HG03139 (cell line): ENCODE measurements at regions not wholly inside any gene's neighbourhood (a gene's known extent, or its start where the extent isn't known, plus 50 kb on each side); places are given as distances from the start of the nearest gene placed in this dataset.
"Not testable (repeated sequence)": the region's sequence is repeated elsewhere in the genome, so short reads cannot be mapped to it uniquely, and the experiment has no call there.

Source experiments
- ATAC-seq: cut with Tn5 transposase; IDR thresholded peaks from one replicate; pipeline ENCODE4 v1.9.1; 2021; ENCODE audit not compliant: unreplicated experiment

DNA sequence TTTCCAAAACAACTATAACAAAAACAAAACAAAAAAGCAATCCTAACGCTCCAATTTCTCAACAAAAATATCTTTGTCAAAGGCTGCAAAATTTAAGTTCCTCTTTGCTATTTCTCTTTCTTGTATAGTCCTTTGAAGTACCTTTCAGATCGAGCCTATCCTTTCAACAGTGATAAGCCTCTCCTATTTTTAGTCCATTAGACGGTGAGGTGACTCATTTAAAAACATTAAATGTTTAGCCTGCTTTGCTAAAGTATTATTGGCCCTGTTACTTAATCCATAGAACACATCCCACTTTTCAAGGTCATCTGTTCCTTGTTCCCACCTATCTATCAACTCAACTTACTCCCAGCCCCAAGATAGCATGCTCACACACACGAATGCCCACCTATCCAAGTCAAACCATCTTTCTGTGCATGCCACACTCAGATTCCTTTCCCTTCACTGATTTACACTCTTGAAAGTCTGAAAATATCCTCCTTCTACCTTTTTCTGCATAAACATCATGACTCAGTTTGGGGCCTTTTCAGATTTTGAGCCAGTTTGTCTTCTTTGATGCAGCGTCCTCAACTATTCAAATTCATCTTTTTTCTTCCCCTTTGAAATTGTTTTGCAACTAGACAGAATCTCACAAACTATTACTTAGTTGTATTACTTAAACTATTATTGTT is 224.9 kb upstream of the TMEM229A start:
- no peak for ATAC-seq

DNA sequence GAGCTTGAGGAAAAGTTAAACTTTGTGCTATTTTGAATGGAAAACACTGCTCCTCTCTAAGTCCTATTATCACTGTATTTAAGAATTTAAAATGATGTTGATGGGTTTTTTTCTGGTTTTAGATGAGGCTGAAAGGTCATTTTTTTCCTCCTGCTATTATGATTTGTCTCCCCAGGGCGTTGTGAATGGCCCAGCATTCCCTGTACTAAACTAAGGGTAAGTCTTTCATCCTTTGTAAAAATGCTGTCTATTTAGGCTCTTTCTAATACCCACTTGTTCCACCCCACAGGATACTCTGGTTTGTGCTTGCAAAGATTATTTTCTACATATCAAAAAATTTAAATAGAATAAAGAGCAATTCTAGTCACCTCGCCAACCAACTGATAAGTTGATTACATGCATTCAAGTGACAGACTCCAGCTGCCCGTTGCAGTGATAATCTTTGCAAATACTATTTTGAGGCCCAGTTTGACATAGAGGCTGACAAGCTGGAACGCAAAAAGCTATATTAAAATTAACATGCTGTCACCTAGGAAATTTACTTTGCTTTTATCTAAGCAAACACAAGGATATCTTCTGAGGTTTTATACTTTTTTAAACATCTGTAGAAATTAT is 222.3 kb upstream of the TMEM229A start:
- no peak for ATAC-seq

GRCh38 chr7:124254396-124254795 is 221.5 kb upstream of the TMEM229A start:
- no peak for ATAC-seq

DNA sequence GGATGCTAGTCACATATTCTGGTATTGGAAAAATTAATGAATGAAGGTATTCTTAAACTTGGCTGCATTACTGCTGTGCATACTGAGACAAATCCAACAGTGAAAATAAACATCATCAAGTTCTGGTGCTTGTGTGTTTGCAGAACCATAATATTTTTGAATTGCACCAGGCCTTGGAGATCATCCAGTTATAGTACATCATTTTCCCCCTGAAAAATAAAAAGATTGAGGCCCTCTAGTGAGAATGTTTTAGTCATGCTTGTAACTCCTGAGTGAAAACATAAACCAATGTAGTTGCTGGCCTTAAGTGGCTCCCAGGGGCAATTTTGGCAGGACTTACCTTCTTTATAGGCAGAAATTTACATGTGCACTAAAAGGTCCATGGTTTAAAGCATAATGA is 218.8 kb upstream of the TMEM229A start:
- ATAC-seq, result no peak

DNA sequence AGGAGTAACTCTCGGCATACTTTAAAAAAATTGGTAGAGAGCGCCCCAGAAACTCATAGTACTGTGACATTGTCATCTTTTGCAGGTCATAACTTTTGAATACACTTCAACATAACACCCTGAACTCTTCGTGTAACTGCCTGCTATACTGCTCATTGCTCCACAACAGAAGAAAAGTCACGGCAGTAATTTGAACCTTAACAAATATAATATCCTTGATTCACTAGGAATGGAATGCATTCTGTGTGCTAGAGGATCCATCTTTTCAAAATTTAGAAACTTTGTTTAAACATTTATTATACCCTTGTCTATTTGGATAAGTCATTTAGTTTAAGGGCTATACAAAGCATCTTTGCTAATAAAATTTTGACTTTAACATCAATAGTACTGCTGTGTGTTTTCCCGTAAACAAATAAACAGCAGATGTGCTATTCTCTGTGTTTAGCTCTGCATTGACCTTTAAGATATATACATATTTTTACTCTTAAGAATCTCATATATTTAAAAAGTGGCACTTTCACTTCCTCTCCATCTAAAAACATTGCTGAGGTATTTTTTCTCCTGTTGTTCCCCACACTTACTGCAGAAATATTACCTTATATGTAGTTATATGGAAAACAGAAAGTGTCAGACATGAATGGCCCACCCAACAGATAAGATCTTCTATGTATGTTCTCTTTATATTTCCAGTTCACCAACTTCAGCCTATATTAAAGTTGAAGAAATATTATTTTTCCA is 217.6 kb upstream of the TMEM229A start:
- no peak for ATAC-seq

DNA sequence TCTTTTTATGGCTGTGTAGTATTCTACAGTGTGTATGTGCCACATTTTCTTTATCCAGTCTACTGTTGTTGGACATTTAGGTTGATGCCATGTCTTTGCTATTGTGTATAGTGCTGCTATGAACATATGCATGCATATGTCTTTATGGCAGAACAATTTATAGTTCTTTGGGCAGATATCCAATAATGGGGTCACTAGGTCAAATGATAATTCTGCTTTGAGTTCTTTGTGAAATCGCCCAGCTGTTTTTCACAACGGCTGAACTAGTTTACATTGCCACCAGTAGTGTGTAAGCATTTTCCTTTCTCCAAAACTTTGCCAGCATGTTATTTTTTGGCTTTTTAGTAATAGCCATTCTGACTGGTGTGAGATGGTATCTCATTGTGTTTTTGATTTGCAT is 214.8 kb upstream of the TMEM229A start:
- no peak for ATAC-seq

- ATAC-seq, result no peak
Observed at GRCh38 chr7:124246262-124246863, 213.5 kb upstream of the TMEM229A start.

- not testable (repeated sequence) for ATAC-seq
Observed at GRCh38 chr7:124244469-124244868, 211.6 kb upstream of the TMEM229A start.

GRCh38 chr7:124219681-124220080 is 186.8 kb upstream of the TMEM229A start:
- no peak for ATAC-seq

DNA sequence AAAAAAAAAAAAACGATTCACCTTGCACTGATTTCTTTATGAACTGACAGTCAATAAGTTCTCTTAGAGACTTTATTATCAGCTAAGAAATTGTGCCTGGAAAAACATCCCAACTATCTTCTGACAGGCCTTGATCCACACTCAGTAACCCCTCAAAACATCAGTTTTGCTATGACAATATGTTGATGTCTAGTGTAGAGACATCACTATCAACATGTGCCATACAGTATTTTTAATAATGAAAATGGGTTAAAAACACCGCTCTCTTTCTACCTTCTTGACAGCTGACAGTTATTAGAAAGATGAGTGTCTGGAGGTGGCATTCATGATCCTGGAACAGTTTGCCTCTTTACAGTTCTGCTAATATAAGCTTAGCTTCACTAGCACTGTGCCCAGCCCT is 175.8 kb upstream of the TMEM229A start:
- no peak for ATAC-seq

GRCh38 chr7:124208173-124208572 is 175.3 kb upstream of the TMEM229A start:
- ATAC-seq, result no peak

- ATAC-seq, result no peak
Observed at GRCh38 chr7:124205526-124205925, 172.7 kb upstream of the TMEM229A start.

GRCh38 chr7:124202546-124202945 is 169.7 kb upstream of the TMEM229A start:
- ATAC-seq, result no peak

DNA sequence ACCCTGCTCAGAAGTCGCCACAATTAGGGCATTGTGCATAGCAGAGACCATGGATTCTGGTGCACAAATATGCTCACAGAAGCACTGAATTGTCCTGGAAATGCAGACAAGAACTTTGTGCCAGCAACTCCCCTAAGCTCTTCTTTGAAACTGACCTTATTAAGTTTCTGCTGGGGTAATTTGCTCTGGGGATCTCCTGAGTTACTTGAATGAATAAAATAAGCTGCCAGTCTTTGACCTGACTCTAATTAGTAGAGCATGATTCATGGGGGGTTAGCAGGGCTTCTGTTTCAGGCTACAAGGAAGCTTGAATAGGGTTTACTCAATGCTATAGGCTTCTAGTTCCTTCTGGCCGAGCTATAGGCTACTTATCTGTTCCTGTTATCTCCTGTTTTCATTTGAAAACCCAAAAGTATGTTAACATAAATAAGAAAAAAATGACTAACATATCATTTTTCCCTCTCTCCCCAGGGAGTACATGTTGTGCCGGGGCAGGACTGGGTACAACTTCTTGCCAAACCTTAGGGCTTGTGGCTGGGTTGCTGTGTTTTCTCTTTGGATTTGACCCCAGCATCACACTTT is 169.0 kb upstream of the TMEM229A start:
- no peak for ATAC-seq

DNA sequence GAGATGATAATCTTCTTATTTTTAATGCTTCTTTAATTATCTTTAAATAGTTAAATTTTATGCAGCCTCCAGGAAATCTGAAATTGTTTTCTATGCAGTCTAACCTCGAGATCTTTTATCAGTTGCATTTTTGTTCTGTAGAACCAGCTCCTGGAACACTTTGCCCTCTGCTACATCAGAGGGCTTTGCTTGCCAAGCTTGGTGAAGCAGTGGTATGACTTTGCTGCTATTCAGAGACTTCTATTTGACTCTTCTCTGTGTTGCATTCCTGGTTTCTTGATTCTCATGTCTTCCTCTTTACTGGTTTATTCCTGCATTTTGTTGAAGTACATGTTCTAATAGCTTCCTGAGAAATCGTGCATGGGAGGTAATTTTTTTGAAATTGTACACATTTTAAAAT is 163.7 kb upstream of the TMEM229A start:
- no peak for ATAC-seq

GRCh38 chr7:124192885-124193284 is 160.0 kb upstream of the TMEM229A start:
- ATAC-seq, result no peak

- no peak for ATAC-seq
Observed at GRCh38 chr7:124191713-124192112, 158.8 kb upstream of the TMEM229A start.

DNA sequence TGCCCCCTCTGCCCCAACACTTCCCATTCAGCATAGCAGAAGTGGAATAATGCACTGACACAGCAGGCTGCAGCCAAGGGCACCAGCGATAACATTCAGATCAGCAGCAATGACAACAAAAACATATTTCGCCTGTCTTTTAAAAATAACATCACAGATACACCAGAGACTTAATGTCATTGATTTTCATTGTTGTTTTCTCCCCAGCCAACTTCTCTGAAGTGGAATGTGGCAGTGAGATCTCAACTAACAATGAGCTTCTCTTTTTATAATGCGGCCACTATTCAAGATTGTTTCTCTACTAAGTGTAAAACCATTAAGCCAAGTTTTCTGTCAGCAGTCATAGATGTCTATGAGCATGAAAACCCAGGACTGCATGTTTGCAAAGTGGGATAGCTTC is 158.2 kb upstream of the TMEM229A start:
- no peak for ATAC-seq

- ATAC-seq, result no peak
Observed at GRCh38 chr7:124188576-124188975, 155.7 kb upstream of the TMEM229A start.

DNA sequence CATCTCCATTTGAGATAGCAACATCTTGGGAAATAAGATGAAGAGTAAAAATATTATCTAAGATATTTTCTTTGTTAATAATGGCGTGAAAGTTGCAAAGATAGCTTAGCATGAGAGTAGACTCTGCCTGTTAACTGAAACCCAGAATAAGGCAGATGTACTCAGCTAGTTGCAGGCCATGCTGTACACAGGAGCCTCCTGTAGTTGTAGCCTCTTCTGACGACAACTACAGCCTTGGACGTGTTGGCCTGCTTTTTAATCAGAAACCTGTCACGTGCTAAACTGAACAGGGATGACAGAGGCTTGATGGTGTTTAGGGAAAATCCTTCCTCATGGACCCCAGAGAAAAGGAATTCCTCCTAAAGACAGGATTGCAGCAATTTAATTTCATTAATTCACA is 155.1 kb upstream of the TMEM229A start:
- no peak for ATAC-seq

DNA sequence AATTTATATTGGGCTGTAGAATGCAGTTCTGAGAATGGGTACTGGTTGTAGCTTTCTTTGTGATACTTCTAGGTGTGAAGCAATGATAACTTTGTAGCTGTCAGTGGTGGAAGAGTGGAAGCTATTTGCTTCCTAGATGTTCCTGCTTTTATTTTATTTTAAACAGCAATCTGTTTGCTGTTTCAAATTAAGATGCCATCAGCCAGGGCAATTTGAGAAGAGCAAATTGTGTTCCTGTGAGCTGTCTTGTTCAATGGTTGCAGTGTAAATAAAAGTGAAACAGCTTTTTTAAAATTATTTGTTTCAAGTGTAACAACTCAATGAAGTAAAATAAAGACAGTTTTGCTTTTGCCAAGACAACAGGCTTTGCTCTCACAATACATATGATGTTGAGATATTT is 150.8 kb upstream of the TMEM229A start:
- ATAC-seq, result no peak

DNA sequence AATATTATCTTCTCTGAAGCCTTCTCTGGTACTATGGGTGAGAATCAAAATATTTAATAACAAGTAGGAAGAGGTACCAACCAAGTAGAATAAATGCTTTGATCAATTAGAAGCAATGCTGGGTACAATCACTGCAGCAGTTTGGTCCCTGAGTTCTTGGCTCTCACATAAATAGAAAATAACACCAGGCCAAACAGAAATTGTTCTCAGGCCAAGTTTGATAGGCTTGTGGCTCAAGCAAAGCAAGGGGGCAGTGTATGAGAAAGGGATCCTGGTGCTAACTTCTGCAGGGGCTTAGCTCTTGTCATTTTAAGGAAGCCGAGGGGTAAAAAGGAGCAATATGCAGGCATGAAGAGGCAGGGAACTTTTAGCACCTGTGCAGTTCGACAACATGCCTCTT is 146.8 kb upstream of the TMEM229A start:
- ATAC-seq, result no peak
